ENCODE measurements at regions not wholly inside any gene's neighbourhood (a gene's known extent, or its start where the extent isn't known, plus 50 kb on each side); places are given as distances from the start of the nearest gene placed in this dataset.

GRCh38 chr11:128354476-128354875 is 232.9 kb downstream of the ETS1 start:
- TF ChIP-seq EZH2 (IDR thresholded peaks at IDR 0.05; ENCODE audit: borderline replicate concordance, low read depth, low read length, severe bottlenecking) (no peak), FOS (IDR thresholded peaks at IDR 0.05; ENCODE audit: borderline replicate concordance, insufficient read depth, low read length) (peak; percentile 40)
- POLR2A ChIA-PET, result no interaction called here
- no peaks in the 10 kb centered on the region for H3K4me1 ChIP-seq (ENCODE audit: control insufficient read depth, extremely low read depth, insufficient read depth, low read length)
- H4K20me1 ChIP-seq (replicated peaks; ENCODE audit: control insufficient read depth, extremely low read depth, insufficient read depth, low read length), result no peaks in the 10 kb centered on the region
- CTCF ChIA-PET, result no interaction called here
- no peaks in the 10 kb centered on the region for H3K9me3 ChIP-seq (replicated peaks; ENCODE audit: control insufficient read depth, insufficient read depth, low read length)
- DNase-seq (ENCODE audit: low read depth, low spot score) (no peak), FAIRE-seq (peak; percentile 67)
- H3K9me1 ChIP-seq (replicated peaks; ENCODE audit: control insufficient read depth, extremely low read depth, insufficient read depth, low read length), result no peaks in the 10 kb centered on the region
- no peak overlapping the region for H3K4me3 ChIP-seq (replicated peaks in 1 of 3; ENCODE audit: insufficient read depth in 1 of 3, low read depth in 1 of 3, low read length in 3 of 3)
- H3K4me2 ChIP-seq (ENCODE audit: insufficient read depth, low read length), result no peak overlapping the region
- H3K36me3 ChIP-seq (ENCODE audit: control insufficient read depth in 2 of 2, extremely low read depth in 1 of 2, insufficient read depth in 2 of 2, low read length in 2 of 2), result no peaks in the 10 kb centered on the region
- H3K27ac ChIP-seq (ENCODE audit: insufficient read depth, low read depth, low read length), result no peak overlapping the region
- intact Hi-C loops (cut with micrococcal nuclease), result no loop called here
- H2AFZ ChIP-seq (ENCODE audit: low read depth, low read length), result no peak overlapping the region
- peaks cover 0 to 2% of the 10 kb centered on the region in 2 experiments for H3K27me3 ChIP-seq (ENCODE audit: control insufficient read depth in 2 of 2, insufficient read depth in 2 of 2, low read length in 2 of 2)
- H3K9ac ChIP-seq (replicated peaks; ENCODE audit: extremely low read depth, insufficient read depth, low read length), result no peak overlapping the region
- no peaks in the 10 kb centered on the region for H3K79me2 ChIP-seq (ENCODE audit: control insufficient read depth, insufficient read depth, low read length)
- BruUV-seq (replicated peaks), result no TSS peak
- dilution Hi-C loops (cut with MboI; ENCODE audit: extremely low pct_ligation_motif_present, low sequenced_read_pairs), result no loop called here

GRCh38 chr11:128351168-128351567 is 236.2 kb downstream of the ETS1 start:
- dilution Hi-C loops (cut with MboI; ENCODE audit: extremely low pct_ligation_motif_present, low sequenced_read_pairs), result no loop called here
- Histone ChIP-seq H4K20me1 (replicated peaks; ENCODE audit: control insufficient read depth, extremely low read depth, insufficient read depth, low read length) (no peaks in the 10 kb centered on the region), H3K9ac (replicated peaks; ENCODE audit: extremely low read depth, insufficient read depth, low read length) (no peak overlapping the region), H3K27ac (ENCODE audit: insufficient read depth, low read depth, low read length) (no peak overlapping the region), H3K9me3 (replicated peaks; ENCODE audit: control insufficient read depth, insufficient read depth, low read length) (no peaks in the 10 kb centered on the region), H2AFZ (ENCODE audit: low read depth, low read length) (no peak overlapping the region), H3K4me1 (ENCODE audit: control insufficient read depth, extremely low read depth, insufficient read depth, low read length) (no peaks in the 10 kb centered on the region), H3K79me2 (ENCODE audit: control insufficient read depth, insufficient read depth, low read length) (no peaks in the 10 kb centered on the region), H3K27me3 (ENCODE audit: control insufficient read depth in 2 of 2, insufficient read depth in 2 of 2, low read length in 2 of 2) (peaks cover 0 to 2% of the 10 kb centered on the region in 2 experiments), H3K4me2 (ENCODE audit: insufficient read depth, low read length) (no peak overlapping the region), H3K36me3 (ENCODE audit: control insufficient read depth in 2 of 2, extremely low read depth in 1 of 2, insufficient read depth in 2 of 2, low read length in 2 of 2) (no peaks in the 10 kb centered on the region), H3K4me3 (replicated peaks in 1 of 3; ENCODE audit: insufficient read depth in 1 of 3, low read depth in 1 of 3, low read length in 3 of 3) (no peak overlapping the region), H3K9me1 (replicated peaks; ENCODE audit: control insufficient read depth, extremely low read depth, insufficient read depth, low read length) (no peaks in the 10 kb centered on the region)
- intact Hi-C loops (cut with micrococcal nuclease), result no loop called here
- DNase-seq (ENCODE audit: low read depth, low spot score), result no peak
- no TSS peak for BruUV-seq (replicated peaks)
- ChIA-PET POLR2A (no interaction called here), CTCF (interaction anchor here (1.2 kb wide), 1 partner anchor 12 kb away, joined by 3 read pairs; no protein-coding TSS in a partner anchor)
- TF ChIP-seq POLR2A (IDR thresholded peaks at IDR 0.05; ENCODE audit: low read depth, low read length) (no peak), POLR2AphosphoS5 (IDR thresholded peaks at IDR 0.05; ENCODE audit: insufficient read depth, low read depth, low read length) (no peak), JUN (IDR thresholded peaks at IDR 0.05; ENCODE audit: borderline replicate concordance, insufficient read depth, insufficient read length, low read depth) (no peak), MYC (IDR thresholded peaks at IDR 0.05; ENCODE audit: low read depth, low read length) (no peak), FOS (IDR thresholded peaks at IDR 0.05; ENCODE audit: borderline replicate concordance, insufficient read depth, low read length) (no peak), EZH2 (IDR thresholded peaks at IDR 0.05; ENCODE audit: borderline replicate concordance, low read depth, low read length, severe bottlenecking) (no peak), GATA2 (IDR thresholded peaks at IDR 0.05; ENCODE audit: insufficient read depth, insufficient read length, low read depth, low read length) (no peak)
- TF ChIP-seq, protein P1, sequence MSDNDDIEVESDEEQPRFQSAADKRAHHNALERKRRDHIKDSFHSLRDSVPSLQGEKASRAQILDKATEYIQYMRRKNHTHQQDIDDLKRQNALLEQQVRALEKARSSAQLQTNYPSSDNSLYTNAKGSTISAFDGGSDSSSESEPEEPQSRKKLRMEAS (IDR thresholded peaks at IDR 0.05; ENCODE audit: insufficient read depth, insufficient read length), result no peak
- TF ChIP-seq, protein P2, sequence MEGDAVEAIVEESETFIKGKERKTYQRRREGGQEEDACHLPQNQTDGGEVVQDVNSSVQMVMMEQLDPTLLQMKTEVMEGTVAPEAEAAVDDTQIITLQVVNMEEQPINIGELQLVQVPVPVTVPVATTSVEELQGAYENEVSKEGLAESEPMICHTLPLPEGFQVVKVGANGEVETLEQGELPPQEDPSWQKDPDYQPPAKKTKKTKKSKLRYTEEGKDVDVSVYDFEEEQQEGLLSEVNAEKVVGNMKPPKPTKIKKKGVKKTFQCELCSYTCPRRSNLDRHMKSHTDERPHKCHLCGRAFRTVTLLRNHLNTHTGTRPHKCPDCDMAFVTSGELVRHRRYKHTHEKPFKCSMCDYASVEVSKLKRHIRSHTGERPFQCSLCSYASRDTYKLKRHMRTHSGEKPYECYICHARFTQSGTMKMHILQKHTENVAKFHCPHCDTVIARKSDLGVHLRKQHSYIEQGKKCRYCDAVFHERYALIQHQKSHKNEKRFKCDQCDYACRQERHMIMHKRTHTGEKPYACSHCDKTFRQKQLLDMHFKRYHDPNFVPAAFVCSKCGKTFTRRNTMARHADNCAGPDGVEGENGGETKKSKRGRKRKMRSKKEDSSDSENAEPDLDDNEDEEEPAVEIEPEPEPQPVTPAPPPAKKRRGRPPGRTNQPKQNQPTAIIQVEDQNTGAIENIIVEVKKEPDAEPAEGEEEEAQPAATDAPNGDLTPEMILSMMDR (IDR thresholded peaks at IDR 0.05; ENCODE audit: extremely low read depth in 1 of 2, insufficient read depth in 1 of 2, low read depth in 1 of 2, low read length in 2 of 2), result no peak
- no peak for FAIRE-seq

Measured in endothelial cell of umbilical vein (primary cell).